ENCODE measurements at regions not wholly inside any gene's neighbourhood (a gene's known extent, or its start where the extent isn't known, plus 50 kb on each side); places are given as distances from the start of the nearest gene placed in this dataset.

DNA sequence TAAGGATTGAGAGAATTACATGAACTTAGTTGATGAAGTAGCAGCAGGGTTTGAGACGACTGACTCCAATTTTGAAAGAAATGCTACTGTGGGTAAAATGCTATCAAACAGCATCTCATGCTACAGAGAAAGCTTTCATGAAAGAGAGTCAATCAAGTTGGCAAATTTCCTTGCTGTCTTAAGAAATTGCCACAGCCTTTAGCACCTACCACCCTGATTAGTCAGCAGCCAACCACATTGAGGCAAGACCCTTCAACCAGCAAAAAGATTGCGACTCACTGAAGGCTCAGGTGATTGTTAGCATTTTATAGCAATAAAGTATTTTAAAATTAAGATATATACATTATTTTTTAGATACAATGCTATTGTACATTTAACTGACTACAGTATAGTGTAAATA, 80.9 kb downstream of the RAP2B start:
- ChIA-PET CTCF (no interaction called here), POLR2A (no interaction called here)
- intact Hi-C loops (cut with micrococcal nuclease) = no loop called here
- no peak for DNase-seq
- no peaks in the 10 kb centered on the region for H3K4me1 Mint-ChIP-seq
- ATAC-seq (ENCODE audit: low read depth) = no peak
- H3K27ac Mint-ChIP-seq = no peak overlapping the region
- no peak overlapping the region for H3K4me3 Mint-ChIP-seq
- no peaks in the 10 kb centered on the region for H3K36me3 Mint-ChIP-seq (ENCODE audit: low read depth)
- TF ChIP-seq, protein P1, sequence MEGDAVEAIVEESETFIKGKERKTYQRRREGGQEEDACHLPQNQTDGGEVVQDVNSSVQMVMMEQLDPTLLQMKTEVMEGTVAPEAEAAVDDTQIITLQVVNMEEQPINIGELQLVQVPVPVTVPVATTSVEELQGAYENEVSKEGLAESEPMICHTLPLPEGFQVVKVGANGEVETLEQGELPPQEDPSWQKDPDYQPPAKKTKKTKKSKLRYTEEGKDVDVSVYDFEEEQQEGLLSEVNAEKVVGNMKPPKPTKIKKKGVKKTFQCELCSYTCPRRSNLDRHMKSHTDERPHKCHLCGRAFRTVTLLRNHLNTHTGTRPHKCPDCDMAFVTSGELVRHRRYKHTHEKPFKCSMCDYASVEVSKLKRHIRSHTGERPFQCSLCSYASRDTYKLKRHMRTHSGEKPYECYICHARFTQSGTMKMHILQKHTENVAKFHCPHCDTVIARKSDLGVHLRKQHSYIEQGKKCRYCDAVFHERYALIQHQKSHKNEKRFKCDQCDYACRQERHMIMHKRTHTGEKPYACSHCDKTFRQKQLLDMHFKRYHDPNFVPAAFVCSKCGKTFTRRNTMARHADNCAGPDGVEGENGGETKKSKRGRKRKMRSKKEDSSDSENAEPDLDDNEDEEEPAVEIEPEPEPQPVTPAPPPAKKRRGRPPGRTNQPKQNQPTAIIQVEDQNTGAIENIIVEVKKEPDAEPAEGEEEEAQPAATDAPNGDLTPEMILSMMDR (IDR thresholded peaks at IDR 0.05) = no peak
- H3K27me3 Mint-ChIP-seq = peaks cover 4% of the 10 kb centered on the region
- H3K9me3 Mint-ChIP-seq = peaks cover 3% of the 10 kb centered on the region

DNA sequence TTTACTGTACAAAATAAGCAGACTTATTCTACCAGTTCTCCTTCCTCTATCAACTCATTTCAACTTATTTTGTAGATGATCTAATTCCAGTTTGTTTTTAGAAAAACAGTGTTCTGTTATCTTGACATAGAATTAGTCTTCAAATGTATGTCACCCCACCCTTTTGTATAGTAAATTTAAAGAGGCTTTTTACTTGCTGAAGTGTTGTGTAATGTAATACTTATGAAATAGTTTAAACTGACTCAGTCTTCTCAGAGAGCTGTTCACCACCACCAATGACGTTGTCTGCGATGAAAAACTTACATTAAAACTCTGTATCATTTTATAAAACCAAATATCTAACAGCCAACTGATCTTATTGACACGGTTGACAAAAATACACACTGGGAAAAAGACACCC, 82.9 kb downstream of the RAP2B start:
- H3K27ac Mint-ChIP-seq = no peak overlapping the region
- no peaks in the 10 kb centered on the region for H3K36me3 Mint-ChIP-seq (ENCODE audit: low read depth)
- ChIA-PET POLR2A (no interaction called here), CTCF (no interaction called here)
- H3K27me3 Mint-ChIP-seq = peaks cover 4% of the 10 kb centered on the region
- H3K9me3 Mint-ChIP-seq = peaks cover 3% of the 10 kb centered on the region
- ATAC-seq (ENCODE audit: low read depth) = no peak
- H3K4me1 Mint-ChIP-seq = peaks cover 3% of the 10 kb centered on the region
- TF ChIP-seq, protein P1 (IDR thresholded peaks at IDR 0.05) = no peak
- H3K4me3 Mint-ChIP-seq = no peak overlapping the region
- intact Hi-C loops (cut with micrococcal nuclease) = no loop called here
- no peak for DNase-seq

DNA sequence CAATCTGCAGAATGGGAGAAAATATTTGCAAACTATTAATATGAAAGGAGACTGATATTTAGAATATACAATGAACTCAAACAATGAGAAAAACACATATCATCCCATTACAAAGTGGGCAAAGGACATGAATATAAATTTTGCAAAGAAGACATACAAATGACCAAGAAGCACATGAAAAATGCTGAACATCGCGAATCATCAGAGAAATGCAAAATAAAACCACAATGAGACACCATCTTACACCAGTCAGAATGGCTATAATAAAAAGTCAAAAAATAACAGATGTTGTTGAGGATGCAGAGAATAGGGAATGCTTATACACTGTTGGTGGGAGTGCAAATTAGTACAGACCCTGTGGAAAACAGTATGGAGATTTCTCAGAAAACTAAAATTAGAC, 83.6 kb downstream of the RAP2B start:
- ATAC-seq (ENCODE audit: low read depth) (no peak), DNase-seq (no peak)
- Mint-ChIP-seq H3K9me3 (peaks cover 3% of the 10 kb centered on the region), H3K27ac (no peak overlapping the region), H3K4me3 (no peak overlapping the region), H3K4me1 (peaks cover 10% of the 10 kb centered on the region), H3K36me3 (ENCODE audit: low read depth) (no peaks in the 10 kb centered on the region), H3K27me3 (peaks cover 4% of the 10 kb centered on the region)
- POLR2A ChIA-PET = no interaction called here
- CTCF ChIA-PET = no interaction called here
- TF ChIP-seq, protein P1 (IDR thresholded peaks at IDR 0.05) = no peak
- intact Hi-C loops (cut with micrococcal nuclease) = no loop called here

DNA sequence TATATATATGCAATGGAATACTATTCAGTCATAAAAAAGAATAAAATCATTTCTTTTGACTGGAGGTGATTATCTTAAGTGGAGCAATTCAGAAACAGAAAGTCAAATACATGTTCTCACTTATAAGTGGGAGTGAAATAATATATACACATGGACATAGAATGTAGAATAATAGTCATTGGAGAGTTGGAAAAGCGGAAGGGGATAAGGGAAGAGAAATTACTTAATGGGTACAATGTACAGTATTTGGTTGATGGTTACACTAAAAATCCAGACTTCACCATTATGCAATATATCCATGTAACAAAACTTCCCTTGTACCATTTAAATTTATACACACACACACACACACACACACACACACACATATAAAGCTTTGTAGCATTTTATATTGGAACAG, 84.3 kb downstream of the RAP2B start:
- H3K4me3 Mint-ChIP-seq = no peak overlapping the region
- CTCF ChIA-PET = no interaction called here
- TF ChIP-seq, protein P1 (IDR thresholded peaks at IDR 0.05) = no peak
- H3K27ac Mint-ChIP-seq = no peak overlapping the region
- H3K9me3 Mint-ChIP-seq = peaks cover 3% of the 10 kb centered on the region
- POLR2A ChIA-PET = no interaction called here
- ATAC-seq (ENCODE audit: low read depth) = no peak
- H3K27me3 Mint-ChIP-seq = peaks cover 4% of the 10 kb centered on the region
- intact Hi-C loops (cut with micrococcal nuclease) = no loop called here
- H3K4me1 Mint-ChIP-seq = peaks cover 11% of the 10 kb centered on the region
- H3K36me3 Mint-ChIP-seq (ENCODE audit: low read depth) = no peaks in the 10 kb centered on the region
- no peak for DNase-seq

DNA sequence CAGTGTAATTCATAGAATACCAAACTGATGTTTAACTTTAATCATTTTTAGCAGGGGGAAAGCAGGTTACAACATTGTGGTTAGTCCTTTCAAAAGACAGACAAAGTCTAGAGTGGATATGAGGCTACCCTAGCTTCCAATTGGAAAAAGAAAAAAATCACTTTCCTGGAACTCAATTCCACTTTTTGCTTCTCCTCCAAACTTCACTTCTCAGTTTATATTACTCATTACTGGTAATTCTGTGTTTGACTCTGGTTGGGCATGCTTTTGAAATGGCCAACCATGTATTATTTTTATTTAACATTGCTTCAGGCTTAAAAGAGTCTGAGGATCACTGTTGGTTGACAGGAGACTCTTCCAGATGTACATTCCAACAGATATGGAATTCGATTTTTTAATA, 84.8 kb downstream of the RAP2B start:
- TF ChIP-seq, protein P1 (IDR thresholded peaks at IDR 0.05) = no peak
- ChIA-PET POLR2A (no interaction called here), CTCF (no interaction called here)
- peaks cover 3% of the 10 kb centered on the region for H3K9me3 Mint-ChIP-seq
- no peaks in the 10 kb centered on the region for H3K36me3 Mint-ChIP-seq (ENCODE audit: low read depth)
- intact Hi-C loops (cut with micrococcal nuclease) = no loop called here
- H3K4me3 Mint-ChIP-seq = no peak overlapping the region
- no peak for ATAC-seq (ENCODE audit: low read depth)
- no peak overlapping the region for H3K27ac Mint-ChIP-seq
- H3K4me1 Mint-ChIP-seq = peaks cover 11% of the 10 kb centered on the region
- H3K27me3 Mint-ChIP-seq = peaks cover 4% of the 10 kb centered on the region
- no peak for DNase-seq
